ENCODE measurements at regions not wholly inside any gene's neighbourhood (a gene's known extent, or its start where the extent isn't known, plus 50 kb on each side); places are given as distances from the start of the nearest gene placed in this dataset.

DNA sequence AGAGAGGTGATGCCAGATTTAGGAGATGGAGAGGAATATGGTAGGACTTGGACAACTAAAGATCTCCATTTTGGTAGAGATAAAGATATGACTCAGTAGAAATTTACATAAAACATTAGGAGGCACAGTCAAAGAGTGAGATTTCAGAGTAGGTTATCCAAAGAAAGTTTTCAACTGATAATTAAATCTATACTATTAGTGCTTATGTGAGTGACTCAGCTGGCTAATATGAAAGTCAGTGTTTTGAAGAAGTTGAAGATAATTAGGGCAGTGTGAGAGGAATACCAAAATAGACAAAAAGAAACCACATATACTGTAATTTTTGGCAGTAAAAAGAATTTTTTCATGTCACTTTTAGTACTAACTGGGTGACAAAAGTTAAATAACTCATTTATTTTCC, 712.8 kb upstream of the HS3ST5 start (continued):
- TF ChIP-seq, protein P1, sequence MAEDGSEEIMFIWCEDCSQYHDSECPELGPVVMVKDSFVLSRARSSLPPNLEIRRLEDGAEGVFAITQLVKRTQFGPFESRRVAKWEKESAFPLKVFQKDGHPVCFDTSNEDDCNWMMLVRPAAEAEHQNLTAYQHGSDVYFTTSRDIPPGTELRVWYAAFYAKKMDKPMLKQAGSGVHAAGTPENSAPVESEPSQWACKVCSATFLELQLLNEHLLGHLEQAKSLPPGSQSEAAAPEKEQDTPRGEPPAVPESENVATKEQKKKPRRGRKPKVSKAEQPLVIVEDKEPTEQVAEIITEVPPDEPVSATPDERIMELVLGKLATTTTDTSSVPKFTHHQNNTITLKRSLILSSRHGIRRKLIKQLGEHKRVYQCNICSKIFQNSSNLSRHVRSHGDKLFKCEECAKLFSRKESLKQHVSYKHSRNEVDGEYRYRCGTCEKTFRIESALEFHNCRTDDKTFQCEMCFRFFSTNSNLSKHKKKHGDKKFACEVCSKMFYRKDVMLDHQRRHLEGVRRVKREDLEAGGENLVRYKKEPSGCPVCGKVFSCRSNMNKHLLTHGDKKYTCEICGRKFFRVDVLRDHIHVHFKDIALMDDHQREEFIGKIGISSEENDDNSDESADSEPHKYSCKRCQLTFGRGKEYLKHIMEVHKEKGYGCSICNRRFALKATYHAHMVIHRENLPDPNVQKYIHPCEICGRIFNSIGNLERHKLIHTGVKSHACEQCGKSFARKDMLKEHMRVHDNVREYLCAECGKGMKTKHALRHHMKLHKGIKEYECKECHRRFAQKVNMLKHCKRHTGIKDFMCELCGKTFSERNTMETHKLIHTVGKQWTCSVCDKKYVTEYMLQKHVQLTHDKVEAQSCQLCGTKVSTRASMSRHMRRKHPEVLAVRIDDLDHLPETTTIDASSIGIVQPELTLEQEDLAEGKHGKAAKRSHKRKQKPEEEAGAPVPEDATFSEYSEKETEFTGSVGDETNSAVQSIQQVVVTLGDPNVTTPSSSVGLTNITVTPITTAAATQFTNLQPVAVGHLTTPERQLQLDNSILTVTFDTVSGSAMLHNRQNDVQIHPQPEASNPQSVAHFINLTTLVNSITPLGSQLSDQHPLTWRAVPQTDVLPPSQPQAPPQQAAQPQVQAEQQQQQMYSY (CRISPR knock-in tag; IDR thresholded peaks at IDR 0.05) = no peak
- TF ChIP-seq KAT2A (conservative IDR thresholded peaks at IDR 0.05; ENCODE audit: control insufficient read depth, low read depth, low read length) (no peak), MEF2B (IDR thresholded peaks at IDR 0.05; ENCODE audit: partially characterized antibody, poor library complexity, severe bottlenecking) (peak; percentile 73), HDAC6 (IDR thresholded peaks at IDR 0.05; ENCODE audit: unreplicated experiment) (no peak), NR2C1 (IDR thresholded peaks at IDR 0.05) (no peak), JUND (IDR thresholded peaks at IDR 0.05; ENCODE audit: low read depth, low read length) (no peak), NBN (IDR thresholded peaks at IDR 0.05) (no peak), RAD51 (IDR thresholded peaks at IDR 0.05) (no peak), ATF7 (IDR thresholded peaks at IDR 0.05; ENCODE audit: low read depth) (peak; percentile 53; the same call in 1 of the 2 replicates), HDGF (IDR thresholded peaks at IDR 0.05) (no peak), CBX5 (IDR thresholded peaks at IDR 0.05; ENCODE audit: low read depth) (no peak), GATAD2B (conservative IDR thresholded peaks at IDR 0.05; ENCODE audit: low read depth) (no peak), NR2F1 (conservative IDR thresholded peaks at IDR 0.05) (0 out of 2 replicates have a peak, but pooled peaks have one; percentile 24), IRF4 (IDR thresholded peaks at IDR 0.05; ENCODE audit: low read depth, low read length) (no peak), PAX5 (IDR thresholded peaks at IDR 0.05; ENCODE audit: borderline replicate concordance, low read depth, low read length) (no peak), IKZF2 (IDR thresholded peaks at IDR 0.05) (peak; percentile 44 to 54; a peak in 2 of 4 replicates)
- TF ChIP-seq, protein P2, sequence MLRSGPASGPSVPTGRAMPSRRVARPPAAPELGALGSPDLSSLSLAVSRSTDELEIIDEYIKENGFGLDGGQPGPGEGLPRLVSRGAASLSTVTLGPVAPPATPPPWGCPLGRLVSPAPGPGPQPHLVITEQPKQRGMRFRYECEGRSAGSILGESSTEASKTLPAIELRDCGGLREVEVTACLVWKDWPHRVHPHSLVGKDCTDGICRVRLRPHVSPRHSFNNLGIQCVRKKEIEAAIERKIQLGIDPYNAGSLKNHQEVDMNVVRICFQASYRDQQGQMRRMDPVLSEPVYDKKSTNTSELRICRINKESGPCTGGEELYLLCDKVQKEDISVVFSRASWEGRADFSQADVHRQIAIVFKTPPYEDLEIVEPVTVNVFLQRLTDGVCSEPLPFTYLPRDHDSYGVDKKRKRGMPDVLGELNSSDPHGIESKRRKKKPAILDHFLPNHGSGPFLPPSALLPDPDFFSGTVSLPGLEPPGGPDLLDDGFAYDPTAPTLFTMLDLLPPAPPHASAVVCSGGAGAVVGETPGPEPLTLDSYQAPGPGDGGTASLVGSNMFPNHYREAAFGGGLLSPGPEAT (IDR thresholded peaks at IDR 0.05; ENCODE audit: low read depth) = peak; percentile 35; the same call in 1 of the 2 replicates
- TF ChIP-seq, protein P3, sequence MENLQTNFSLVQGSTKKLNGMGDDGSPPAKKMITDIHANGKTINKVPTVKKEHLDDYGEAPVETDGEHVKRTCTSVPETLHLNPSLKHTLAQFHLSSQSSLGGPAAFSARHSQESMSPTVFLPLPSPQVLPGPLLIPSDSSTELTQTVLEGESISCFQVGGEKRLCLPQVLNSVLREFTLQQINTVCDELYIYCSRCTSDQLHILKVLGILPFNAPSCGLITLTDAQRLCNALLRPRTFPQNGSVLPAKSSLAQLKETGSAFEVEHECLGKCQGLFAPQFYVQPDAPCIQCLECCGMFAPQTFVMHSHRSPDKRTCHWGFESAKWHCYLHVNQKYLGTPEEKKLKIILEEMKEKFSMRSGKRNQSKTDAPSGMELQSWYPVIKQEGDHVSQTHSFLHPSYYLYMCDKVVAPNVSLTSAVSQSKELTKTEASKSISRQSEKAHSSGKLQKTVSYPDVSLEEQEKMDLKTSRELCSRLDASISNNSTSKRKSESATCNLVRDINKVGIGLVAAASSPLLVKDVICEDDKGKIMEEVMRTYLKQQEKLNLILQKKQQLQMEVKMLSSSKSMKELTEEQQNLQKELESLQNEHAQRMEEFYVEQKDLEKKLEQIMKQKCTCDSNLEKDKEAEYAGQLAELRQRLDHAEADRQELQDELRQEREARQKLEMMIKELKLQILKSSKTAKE (IDR thresholded peaks at IDR 0.05; ENCODE audit: low read depth, poor library complexity, severe bottlenecking) = no peak
- TF ChIP-seq, protein P4, sequence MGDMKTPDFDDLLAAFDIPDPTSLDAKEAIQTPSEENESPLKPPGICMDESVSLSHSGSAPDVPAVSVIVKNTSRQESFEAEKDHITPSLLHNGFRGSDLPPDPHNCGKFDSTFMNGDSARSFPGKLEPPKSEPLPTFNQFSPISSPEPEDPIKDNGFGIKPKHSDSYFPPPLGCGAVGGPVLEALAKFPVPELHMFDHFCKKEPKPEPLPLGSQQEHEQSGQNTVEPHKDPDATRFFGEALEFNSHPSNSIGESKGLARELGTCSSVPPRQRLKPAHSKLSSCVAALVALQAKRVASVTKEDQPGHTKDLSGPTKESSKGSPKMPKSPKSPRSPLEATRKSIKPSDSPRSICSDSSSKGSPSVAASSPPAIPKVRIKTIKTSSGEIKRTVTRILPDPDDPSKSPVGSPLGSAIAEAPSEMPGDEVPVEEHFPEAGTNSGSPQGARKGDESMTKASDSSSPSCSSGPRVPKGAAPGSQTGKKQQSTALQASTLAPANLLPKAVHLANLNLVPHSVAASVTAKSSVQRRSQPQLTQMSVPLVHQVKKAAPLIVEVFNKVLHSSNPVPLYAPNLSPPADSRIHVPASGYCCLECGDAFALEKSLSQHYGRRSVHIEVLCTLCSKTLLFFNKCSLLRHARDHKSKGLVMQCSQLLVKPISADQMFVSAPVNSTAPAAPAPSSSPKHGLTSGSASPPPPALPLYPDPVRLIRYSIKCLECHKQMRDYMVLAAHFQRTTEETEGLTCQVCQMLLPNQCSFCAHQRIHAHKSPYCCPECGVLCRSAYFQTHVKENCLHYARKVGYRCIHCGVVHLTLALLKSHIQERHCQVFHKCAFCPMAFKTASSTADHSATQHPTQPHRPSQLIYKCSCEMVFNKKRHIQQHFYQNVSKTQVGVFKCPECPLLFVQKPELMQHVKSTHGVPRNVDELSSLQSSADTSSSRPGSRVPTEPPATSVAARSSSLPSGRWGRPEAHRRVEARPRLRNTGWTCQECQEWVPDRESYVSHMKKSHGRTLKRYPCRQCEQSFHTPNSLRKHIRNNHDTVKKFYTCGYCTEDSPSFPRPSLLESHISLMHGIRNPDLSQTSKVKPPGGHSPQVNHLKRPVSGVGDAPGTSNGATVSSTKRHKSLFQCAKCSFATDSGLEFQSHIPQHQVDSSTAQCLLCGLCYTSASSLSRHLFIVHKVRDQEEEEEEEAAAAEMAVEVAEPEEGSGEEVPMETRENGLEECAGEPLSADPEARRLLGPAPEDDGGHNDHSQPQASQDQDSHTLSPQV (IDR thresholded peaks at IDR 0.05) = no peak
